ENCODE measurements at regions not wholly inside any gene's neighbourhood (a gene's known extent, or its start where the extent isn't known, plus 50 kb on each side); places are given as distances from the start of the nearest gene placed in this dataset.

DNA sequence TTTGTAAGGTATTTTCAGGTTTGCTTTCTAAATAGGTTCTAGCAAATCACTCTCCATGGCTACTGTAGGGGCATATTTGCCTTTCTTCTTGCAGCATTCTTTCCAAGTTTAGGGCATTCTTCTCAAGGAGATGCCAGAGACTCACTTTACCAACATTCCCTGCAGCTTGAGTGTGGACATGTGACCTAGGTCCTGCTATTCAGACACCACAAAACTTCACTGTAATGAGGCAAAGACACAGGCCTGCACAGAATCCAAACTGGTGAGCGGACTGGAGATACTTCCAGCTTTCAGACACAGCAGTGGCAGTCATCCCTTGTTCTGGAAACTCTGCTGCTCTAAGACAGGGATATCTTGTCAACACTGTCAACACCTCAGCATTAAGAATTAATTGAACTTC lies 146.4 kb upstream of the PFN2 start:
- Mint-ChIP-seq H3K9me3 (ENCODE audit: unreplicated experiment) (peaks cover 11% of the 10 kb centered on the region), H3K4me3 (ENCODE audit: unreplicated experiment) (no peak overlapping the region), H3K36me3 (ENCODE audit: insufficient read depth, unreplicated experiment) (no peaks in the 10 kb centered on the region), H3K27ac (ENCODE audit: low read depth, unreplicated experiment) (no peak overlapping the region), H3K27me3 (ENCODE audit: insufficient read depth, unreplicated experiment) (no peaks in the 10 kb centered on the region), H3K4me1 (ENCODE audit: insufficient read depth, unreplicated experiment) (peaks cover 6% of the 10 kb centered on the region)
- no TSS peak for BruUV-seq (replicated peaks)
- intact Hi-C loops (cut with micrococcal nuclease) = no loop called here
- CTCF ChIA-PET = interaction anchor here (0.6 kb wide), 1 partner anchor 84 kb away, joined by 3 read pairs; no protein-coding TSS in a partner anchor
- no peak for DNase-seq (ENCODE audit: unreplicated experiment)
- POLR2A ChIA-PET = no interaction called here
- TF ChIP-seq CTCF (IDR thresholded peaks at IDR 0.05; ENCODE audit: unreplicated experiment) = no peak

DNA sequence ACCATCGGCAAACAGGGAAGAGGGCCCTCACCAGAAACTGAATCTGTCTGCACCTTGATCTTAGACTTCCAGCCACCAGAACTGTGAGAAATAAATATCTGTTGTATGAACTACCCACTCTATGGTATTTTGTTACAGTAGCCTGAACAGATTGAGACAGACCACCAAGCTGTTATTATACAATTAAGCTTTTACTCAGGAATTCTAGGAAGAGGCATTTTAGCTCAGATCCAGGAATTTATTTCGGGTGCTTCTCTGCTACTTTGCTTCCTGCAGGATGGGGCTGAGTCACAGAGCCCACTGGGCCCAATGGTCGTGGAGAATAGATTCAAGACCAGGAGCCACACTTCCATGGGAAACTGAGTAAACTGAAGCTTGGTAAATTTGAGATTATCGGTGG lies 145.5 kb upstream of the PFN2 start:
- H3K27ac Mint-ChIP-seq (ENCODE audit: low read depth, unreplicated experiment) = no peak overlapping the region
- no peak overlapping the region for H3K4me3 Mint-ChIP-seq (ENCODE audit: unreplicated experiment)
- ChIA-PET CTCF (interaction anchor here (0.9 kb wide), 1 partner anchor 26 kb away, joined by 3 read pairs; no protein-coding TSS in a partner anchor), POLR2A (no interaction called here)
- H3K4me1 Mint-ChIP-seq (ENCODE audit: insufficient read depth, unreplicated experiment) = peaks cover 6% of the 10 kb centered on the region
- intact Hi-C loops (cut with micrococcal nuclease) = no loop called here
- no peak for DNase-seq (ENCODE audit: unreplicated experiment)
- no peaks in the 10 kb centered on the region for H3K27me3 Mint-ChIP-seq (ENCODE audit: insufficient read depth, unreplicated experiment)
- peaks cover 7% of the 10 kb centered on the region for H3K9me3 Mint-ChIP-seq (ENCODE audit: unreplicated experiment)
- no peaks in the 10 kb centered on the region for H3K36me3 Mint-ChIP-seq (ENCODE audit: insufficient read depth, unreplicated experiment)
- TF ChIP-seq CTCF (IDR thresholded peaks at IDR 0.05; ENCODE audit: unreplicated experiment) = no peak
- BruUV-seq (replicated peaks) = no TSS peak

DNA sequence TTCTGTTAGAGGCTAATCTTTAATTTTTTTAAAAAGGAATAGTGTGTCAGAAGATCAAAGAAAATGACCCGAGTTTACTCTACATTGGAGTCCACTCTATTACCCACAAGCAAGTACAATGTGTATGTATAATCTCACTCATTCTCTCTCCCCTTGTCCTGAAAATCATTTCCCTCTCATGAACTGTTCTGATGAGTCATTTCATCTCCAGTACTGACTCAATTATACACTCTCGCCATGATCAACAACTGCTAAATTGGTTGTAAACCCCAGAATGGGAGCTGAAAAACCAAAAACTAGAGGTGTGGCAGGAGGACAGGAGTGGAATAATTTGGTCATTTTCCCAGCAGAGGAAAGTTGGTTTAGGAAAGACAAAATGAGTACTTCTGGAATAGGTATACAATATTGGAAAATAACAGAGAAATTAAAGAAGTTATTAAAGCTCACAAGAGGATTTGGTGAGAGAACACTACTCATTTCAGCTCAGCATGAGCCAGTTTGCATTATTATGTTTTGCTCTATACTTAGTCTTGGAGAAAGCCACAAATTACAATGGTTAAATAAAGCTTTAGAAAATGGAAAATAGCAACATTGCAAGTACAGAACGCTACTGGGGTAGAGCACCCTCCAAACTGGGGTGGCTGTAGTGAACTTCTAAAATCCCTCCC lies 144.3 kb upstream of the PFN2 start:
- no peak overlapping the region for H3K27ac Mint-ChIP-seq (ENCODE audit: low read depth, unreplicated experiment)
- ChIA-PET CTCF (interaction anchor here (0.6 kb wide), 2 partner anchors 39 to 130 kb away, joined by 3 to 4 read pairs; no protein-coding TSS in a partner anchor), POLR2A (interaction anchor here (1.0 kb wide), 1 partner anchor 11 kb away, joined by 4 read pairs; no protein-coding TSS in a partner anchor)
- H3K27me3 Mint-ChIP-seq (ENCODE audit: insufficient read depth, unreplicated experiment) = no peaks in the 10 kb centered on the region
- DNase-seq (ENCODE audit: unreplicated experiment) = peak; percentile 16
- peaks cover 7% of the 10 kb centered on the region for H3K9me3 Mint-ChIP-seq (ENCODE audit: unreplicated experiment)
- H3K4me3 Mint-ChIP-seq (ENCODE audit: unreplicated experiment) = no peak overlapping the region
- H3K36me3 Mint-ChIP-seq (ENCODE audit: insufficient read depth, unreplicated experiment) = no peaks in the 10 kb centered on the region
- H3K4me1 Mint-ChIP-seq (ENCODE audit: insufficient read depth, unreplicated experiment) = peaks cover 6% of the 10 kb centered on the region
- TF ChIP-seq CTCF (IDR thresholded peaks at IDR 0.05; ENCODE audit: unreplicated experiment) = no peak
- intact Hi-C loops (cut with micrococcal nuclease) = no loop called here
- no TSS peak for BruUV-seq (replicated peaks)

DNA sequence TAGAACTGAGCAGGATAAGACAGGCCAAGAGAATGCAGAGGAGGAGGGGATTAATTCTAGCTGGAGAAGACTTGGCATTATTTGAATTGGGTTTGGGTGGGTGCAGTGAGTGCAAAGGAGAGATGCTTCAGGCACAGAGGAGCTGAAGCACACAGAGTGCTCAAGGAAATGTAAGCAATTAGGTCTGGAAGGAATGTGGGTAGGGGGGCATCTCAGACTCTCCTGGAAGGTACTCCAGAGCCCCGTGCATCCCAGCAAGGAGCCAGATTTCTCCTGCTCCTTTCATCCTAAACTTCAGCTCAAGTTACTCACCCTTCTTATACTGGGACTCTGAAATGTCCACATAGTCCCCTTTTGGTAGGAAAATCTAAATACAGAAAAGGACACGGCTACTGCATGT lies 143.6 kb upstream of the PFN2 start:
- Mint-ChIP-seq H3K9me3 (ENCODE audit: unreplicated experiment) (peaks cover 7% of the 10 kb centered on the region), H3K4me3 (ENCODE audit: unreplicated experiment) (no peak overlapping the region), H3K27me3 (ENCODE audit: insufficient read depth, unreplicated experiment) (no peaks in the 10 kb centered on the region), H3K27ac (ENCODE audit: low read depth, unreplicated experiment) (no peak overlapping the region), H3K4me1 (ENCODE audit: insufficient read depth, unreplicated experiment) (peaks cover 6% of the 10 kb centered on the region), H3K36me3 (ENCODE audit: insufficient read depth, unreplicated experiment) (no peaks in the 10 kb centered on the region)
- DNase-seq (ENCODE audit: unreplicated experiment) = no peak
- CTCF ChIA-PET = interaction anchor here (0.6 kb wide), 1 partner anchor 39 kb away, joined by 4 read pairs; no protein-coding TSS in a partner anchor
- no TSS peak for BruUV-seq (replicated peaks)
- POLR2A ChIA-PET = interaction anchor here (1.0 kb wide), 1 partner anchor 10 kb away, joined by 4 read pairs; no protein-coding TSS in a partner anchor
- intact Hi-C loops (cut with micrococcal nuclease) = no loop called here
- no peak for TF ChIP-seq CTCF (IDR thresholded peaks at IDR 0.05; ENCODE audit: unreplicated experiment)
